ENCODE measurements at regions not wholly inside any gene's neighbourhood (a gene's known extent, or its start where the extent isn't known, plus 50 kb on each side); places are given as distances from the start of the nearest gene placed in this dataset.

GRCh38 chr22:48489551-48490499 is 1337.8 kb downstream of the BRD1 start:
- TF ChIP-seq CTCF (tag by site-specific recombination; IDR thresholded peaks at IDR 0.05): no peak
- TF ChIP-seq ZFP69B (tag by site-specific recombination; IDR thresholded peaks at IDR 0.05): no peak
- TF ChIP-seq PRDM4 (tag by site-specific recombination; IDR thresholded peaks at IDR 0.05): no peak
- no peak for TF ChIP-seq WT1 (tag by site-specific recombination; IDR thresholded peaks at IDR 0.05)
- no peak for TF ChIP-seq ZNF335 (tag by site-specific recombination; conservative IDR thresholded peaks at IDR 0.05)
- TF ChIP-seq OVOL3 (tag by site-specific recombination; IDR thresholded peaks at IDR 0.05): no peak
- TF ChIP-seq REPIN1 (tag by site-specific recombination; IDR thresholded peaks at IDR 0.05; ENCODE audit: low read depth): no peak
- TF ChIP-seq ZSCAN5A (tag by site-specific recombination; IDR thresholded peaks at IDR 0.05): no peak
